HepG2 (cell line): ENCODE measurements at regions not wholly inside any gene's neighbourhood (a gene's known extent, or its start where the extent isn't known, plus 50 kb on each side); places are given as distances from the start of the nearest gene placed in this dataset.
A peak's percentile ranks its signal among the peaks of the same experiment; 100 is the strongest.

Experiments used
- ATAC-seq: fragments of 200-7000 bp; cut with Tn5 transposase; 3 replicates; pipeline ENCODE4 v1.9.1; 2020; ENCODE audit warnings: mild to moderate bottlenecking, moderate library complexity
- BruUV-seq: library from RNA; stranded (reverse); fragments of 400-500 nt; replicated peaks from 2 replicates; lab custom pipeline; 2021; lab: Mats Ljungman, UMichigan
- CTCF ChIA-PET: fragments of 300-600 bp; formaldehyde crosslinking; extraction: SDS; loops from one replicate; lab custom pipeline; 2021; ENCODE audit warnings: low total read pairs, inconsistent platforms, low intra/inter-chr PET ratio; lab: Yijun Ruan, JAX
- POLR2A ChIA-PET: fragments of 350-600 bp; sonication (Branson Sonifier 250); formaldehyde crosslinking; loops from one replicate; lab custom pipeline; 2020; ENCODE audit warnings: antibody characterized with exemption, inconsistent platforms; lab: Yijun Ruan, JAX
- DNase-seq: peaks from one replicate; pipeline ENCODE4 v3.0.0-alpha.2; 2015; ENCODE audit warnings: low spot score
- FAIRE-seq: peaks from 3 replicates; lab custom pipeline; 2011; peaks lifted over from hg19 to GRCh38; lab: Jason Lieb, UNC
- H2AFZ ChIP-seq: one replicate; pipeline ENCODE4 v1.6.1; 2011; ENCODE audit warnings: low read length, inconsistent platforms
- H3K27ac ChIP-seq: fragments of 300-600 bp; 3 replicates; pipeline ENCODE4 v1.8.0; 2011; ENCODE audit warnings: mixed run types, mild to moderate bottlenecking, mixed read lengths, low read length, inconsistent platforms; ENCODE audit not compliant: insufficient read depth; ENCODE audit errors: extremely low read length
- H3K27me3 ChIP-seq, 2 experiments: fragments of 200-600 bp in 1 of 2; 2 replicates in 1 of 2; 3 replicates in 1 of 2; pipeline versions ENCODE4 v1.6.0 to v1.8.0; 2011; ENCODE audit warnings: low read length in 2 of 2, mild to moderate bottlenecking in 2 of 2, moderate library complexity in 2 of 2, inconsistent platforms in 1 of 2; ENCODE audit not compliant: insufficient read depth in 2 of 2, control insufficient read depth in 1 of 2
- H3K36me3 ChIP-seq, 2 experiments: fragments of 200-600 bp in 1 of 2; replicated peaks in 1 of 2; 2 replicates in 1 of 2; 3 replicates in 1 of 2; pipeline versions ENCODE4 v1.5.1 to v1.8.0; 2011; ENCODE audit warnings: low read length in 2 of 2, inconsistent platforms in 1 of 2; ENCODE audit not compliant: insufficient read depth in 2 of 2, control insufficient read depth in 1 of 2
- H3K4me1 ChIP-seq: 2 replicates; pipeline ENCODE4 v1.5.1; 2012; ENCODE audit warnings: low read length, inconsistent platforms; ENCODE audit not compliant: insufficient read depth
- H3K4me2 ChIP-seq: 2 replicates; pipeline ENCODE4 v1.6.0; 2011; ENCODE audit warnings: low read depth, low read length, inconsistent platforms
- H3K4me3 ChIP-seq, 3 experiments: fragments of 200-600 bp in 1 of 3; sonication (generic), shearing (Covaris generic) in 1 of 3; replicated peaks in 1 of 3; 2 replicates each; pipeline ENCODE4 v1.5.1; 2011 to 2016; ENCODE audit warnings: low read length in 3 of 3, inconsistent platforms in 2 of 3, low read depth in 2 of 3, mild to moderate bottlenecking in 2 of 3, control low read depth in 1 of 3, mixed read lengths in 1 of 3; ENCODE audit not compliant: insufficient read depth in 1 of 3
- H3K79me2 ChIP-seq: one replicate; pipeline ENCODE4 v1.6.1; 2011; ENCODE audit warnings: low read length, inconsistent platforms; ENCODE audit not compliant: insufficient read depth
- H3K9ac ChIP-seq: 2 replicates; pipeline ENCODE4 v1.6.0; 2011; ENCODE audit warnings: mild to moderate bottlenecking, low read depth, low read length, inconsistent platforms; ENCODE audit not compliant: insufficient read depth
- H3K9me3 ChIP-seq: 2 replicates; pipeline ENCODE4 v1.5.1; 2012; ENCODE audit warnings: mild to moderate bottlenecking, low read length
- H4K20me1 ChIP-seq: 2 replicates; pipeline ENCODE4 v1.6.0; 2011; ENCODE audit warnings: inconsistent platforms, mild to moderate bottlenecking, low read length, moderate library complexity; ENCODE audit not compliant: insufficient read depth
- CSRNP2 ChIP-seq: sonication (generic); formaldehyde crosslinking; conservative IDR thresholded peaks from 2 replicates; pipeline ENCODE4 v1.8.0; 2022; ENCODE audit warnings: low read depth, missing genetic modification reagents
- RBFOX2 ChIP-seq: fragments of 200-400 bp; formaldehyde crosslinking; IDR thresholded peaks from 2 replicates; pipeline ENCODE4 v1.6.1; 2017; ENCODE audit warnings: low read depth, mild to moderate bottlenecking, low read length
- SMAD1 ChIP-seq: sonication (generic); formaldehyde crosslinking; IDR thresholded peaks from 2 replicates; pipeline ENCODE4 v1.4.0; 2020; ENCODE audit warnings: missing genetic modification reagents, low read depth, mild to moderate bottlenecking, borderline replicate concordance
- ZFAT ChIP-seq: sonication (generic); formaldehyde crosslinking; conservative IDR thresholded peaks from 2 replicates; pipeline ENCODE4 v1.8.1; 2023; ENCODE audit warnings: missing genetic modification reagents, inconsistent platforms
- ZNF280B ChIP-seq: sonication (generic); formaldehyde crosslinking; IDR thresholded peaks from 2 replicates; pipeline ENCODE4 v1.5.0; 2020; ENCODE audit warnings: missing genetic modification reagents, mild to moderate bottlenecking, borderline replicate concordance
- ZNF367 ChIP-seq: sonication (generic); formaldehyde crosslinking; IDR thresholded peaks from 2 replicates; pipeline ENCODE4 v1.4.0; 2020; ENCODE audit warnings: missing genetic modification reagents, borderline replicate concordance
- WGBS: methylation state at CpG from one replicate; pipeline ENCODE4 v1.1.6; 2017; ENCODE audit warnings: low lambda C conversion rate; 5-methylcytosine and 5-hydroxymethylcytosine counted together
- in situ Hi-C: cut with HindIII; loops from 2 replicates; pipeline ENCODE4 v1.10.0; 2017; ENCODE audit warnings: low pct_unique_long_range_greater_than_20kb; ENCODE audit not compliant: extremely low pct_ligation_motif_present
- intact Hi-C: fragments of 100-400 bp; cut with micrococcal nuclease; formaldehyde crosslinking; loops from one replicate; pipeline ENCODE4 v1.10.0; 2022; ENCODE audit not compliant: unreplicated experiment
- TF ChIP-seq, protein P1 (sequence below): sonication (generic); formaldehyde crosslinking; IDR thresholded peaks from 2 replicates; pipeline ENCODE4 v1.4.0; 2020; ENCODE audit warnings: missing genetic modification reagents

GRCh38 chr2:43115881-43116280 is 110.5 kb downstream of the ZFP36L2 start:
- no peak for ATAC-seq
- Histone ChIP-seq H3K36me3 (no peaks in the 10 kb centered on the region), H3K9me3 (peaks cover 9% of the 10 kb centered on the region), H3K4me3 (no peak overlapping the region), H3K27me3 (no peaks in the 10 kb centered on the region), H2AFZ (no peak overlapping the region), H3K27ac (no peak overlapping the region), H4K20me1 (no peaks in the 10 kb centered on the region), H3K4me1 (peaks cover 37% of the 10 kb centered on the region), H3K9ac (no peak overlapping the region), H3K79me2 (no peaks in the 10 kb centered on the region), H3K4me2 (no peak overlapping the region)
- no peak for DNase-seq
- FAIRE-seq = no peak
- ChIA-PET CTCF (no interaction called here), POLR2A (interaction anchor here (1.4 kb wide), 1 partner anchor 111 kb away, joined by 3 read pairs; the partner anchor contains the start of gene ZFP36L2)
- BruUV-seq = no TSS peak
- intact Hi-C loops = no loop called here
- TF ChIP-seq ZNF280B (no peak), RBFOX2 (no peak), SMAD1 (CRISPR knock-in tag) (no peak), ZNF367 (CRISPR knock-in tag) (no peak), CSRNP2 (CRISPR knock-in tag) (no peak), ZFAT (CRISPR knock-in tag) (no peak)
- TF ChIP-seq, protein P1, sequence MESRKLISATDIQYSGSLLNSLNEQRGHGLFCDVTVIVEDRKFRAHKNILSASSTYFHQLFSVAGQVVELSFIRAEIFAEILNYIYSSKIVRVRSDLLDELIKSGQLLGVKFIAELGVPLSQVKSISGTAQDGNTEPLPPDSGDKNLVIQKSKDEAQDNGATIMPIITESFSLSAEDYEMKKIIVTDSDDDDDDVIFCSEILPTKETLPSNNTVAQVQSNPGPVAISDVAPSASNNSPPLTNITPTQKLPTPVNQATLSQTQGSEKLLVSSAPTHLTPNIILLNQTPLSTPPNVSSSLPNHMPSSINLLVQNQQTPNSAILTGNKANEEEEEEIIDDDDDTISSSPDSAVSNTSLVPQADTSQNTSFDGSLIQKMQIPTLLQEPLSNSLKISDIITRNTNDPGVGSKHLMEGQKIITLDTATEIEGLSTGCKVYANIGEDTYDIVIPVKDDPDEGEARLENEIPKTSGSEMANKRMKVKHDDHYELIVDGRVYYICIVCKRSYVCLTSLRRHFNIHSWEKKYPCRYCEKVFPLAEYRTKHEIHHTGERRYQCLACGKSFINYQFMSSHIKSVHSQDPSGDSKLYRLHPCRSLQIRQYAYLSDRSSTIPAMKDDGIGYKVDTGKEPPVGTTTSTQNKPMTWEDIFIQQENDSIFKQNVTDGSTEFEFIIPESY = 0 out of 2 replicates have a peak, but pooled peaks have one; percentile 44
- WGBS = 76% methylated on average over 5 of the region's 5 CpGs
- in situ Hi-C loops = no loop called here
